ENCODE measurements at regions not wholly inside any gene's neighbourhood (a gene's known extent, or its start where the extent isn't known, plus 50 kb on each side); places are given as distances from the start of the nearest gene placed in this dataset.

- no peak overlapping the region for H3K4me3 Mint-ChIP-seq (ENCODE audit: unreplicated experiment)
These were observed 646.2 kb downstream of the TRAM1L1 start for GRCh38 chr4:116438981-116439729.

GRCh38 chr4:116438417-116438816, 647.0 kb downstream of the TRAM1L1 start:
- no peaks in the 10 kb centered on the region for H3K9me3 Mint-ChIP-seq (ENCODE audit: unreplicated experiment)
- no peak for TF ChIP-seq CTCF (IDR thresholded peaks at IDR 0.05; ENCODE audit: unreplicated experiment)
- no peaks in the 10 kb centered on the region for H3K36me3 Mint-ChIP-seq (ENCODE audit: insufficient read depth, unreplicated experiment)
- CTCF ChIA-PET, result interaction anchor here (0.5 to 1.4 kb wide), 2 partner anchors 13 to 700 kb away, joined by 3 read pairs; no protein-coding TSS in a partner anchor
- no peaks in the 10 kb centered on the region for H3K27me3 Mint-ChIP-seq (ENCODE audit: insufficient read depth, unreplicated experiment)
- BruUV-seq (replicated peaks), result no TSS peak
- POLR2A ChIA-PET, result no interaction called here
- DNase-seq (ENCODE audit: unreplicated experiment), result peak; percentile 4
- no peak overlapping the region for H3K27ac Mint-ChIP-seq (ENCODE audit: low read depth, unreplicated experiment)
- intact Hi-C loops (cut with micrococcal nuclease), result no loop called here
- no peak overlapping the region for H3K4me3 Mint-ChIP-seq (ENCODE audit: unreplicated experiment)
- H3K4me1 Mint-ChIP-seq (ENCODE audit: insufficient read depth, unreplicated experiment), result no peaks in the 10 kb centered on the region

More at GRCh38 chr4:116438981-116439729, 646.2 kb downstream of the TRAM1L1 start:
- H3K4me1 Mint-ChIP-seq (ENCODE audit: insufficient read depth, unreplicated experiment), result no peaks in the 10 kb centered on the region
- H3K36me3 Mint-ChIP-seq (ENCODE audit: insufficient read depth, unreplicated experiment), result no peaks in the 10 kb centered on the region
- H3K27ac Mint-ChIP-seq (ENCODE audit: low read depth, unreplicated experiment), result no peak overlapping the region
- H3K27me3 Mint-ChIP-seq (ENCODE audit: insufficient read depth, unreplicated experiment), result no peaks in the 10 kb centered on the region
- ChIA-PET CTCF (interaction anchor here (0.5 to 1.4 kb wide), 2 partner anchors 12 to 699 kb away, joined by 3 read pairs; no protein-coding TSS in a partner anchor), POLR2A (no interaction called here)
- no peak for TF ChIP-seq CTCF (IDR thresholded peaks at IDR 0.05; ENCODE audit: unreplicated experiment)
- BruUV-seq (replicated peaks), result no TSS peak
- no peak for DNase-seq (ENCODE audit: unreplicated experiment)
- intact Hi-C loops (cut with micrococcal nuclease), result no loop called here
- H3K9me3 Mint-ChIP-seq (ENCODE audit: unreplicated experiment), result no peaks in the 10 kb centered on the region

DNA sequence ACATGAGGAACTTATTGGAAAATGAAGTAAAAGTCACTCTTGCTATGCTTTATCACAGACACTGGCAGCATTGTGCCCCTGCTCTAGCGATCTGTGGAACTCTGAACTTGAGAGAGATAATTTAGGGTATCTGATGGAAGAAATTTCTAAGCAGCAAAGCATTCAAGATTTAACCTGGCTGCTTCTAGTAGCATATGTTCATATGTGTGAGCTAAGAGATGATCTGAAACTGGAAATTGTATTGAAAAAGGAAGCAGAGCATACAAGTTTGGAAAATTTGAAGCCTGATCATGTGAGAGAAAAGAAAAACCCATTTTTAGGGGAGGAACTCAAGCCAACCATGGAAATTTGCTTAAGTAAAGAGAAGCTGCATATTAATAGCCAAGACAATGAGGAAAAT, 657.7 kb downstream of the TRAM1L1 start:
- H3K4me1 Mint-ChIP-seq (ENCODE audit: insufficient read depth, unreplicated experiment), result no peaks in the 10 kb centered on the region
- no peak for TF ChIP-seq CTCF (IDR thresholded peaks at IDR 0.05; ENCODE audit: unreplicated experiment)
- H3K36me3 Mint-ChIP-seq (ENCODE audit: insufficient read depth, unreplicated experiment), result no peaks in the 10 kb centered on the region
- ChIA-PET POLR2A (interaction anchor here (0.6 kb wide), 1 partner anchor 71 kb away, joined by 3 read pairs; no protein-coding TSS in a partner anchor), CTCF (no interaction called here)
- intact Hi-C loops (cut with micrococcal nuclease), result no loop called here
- no TSS peak for BruUV-seq (replicated peaks)
- peaks cover 37% of the 10 kb centered on the region for H3K9me3 Mint-ChIP-seq (ENCODE audit: unreplicated experiment)
- no peaks in the 10 kb centered on the region for H3K27me3 Mint-ChIP-seq (ENCODE audit: insufficient read depth, unreplicated experiment)
- H3K27ac Mint-ChIP-seq (ENCODE audit: low read depth, unreplicated experiment), result no peak overlapping the region
- H3K4me3 Mint-ChIP-seq (ENCODE audit: unreplicated experiment), result no peak overlapping the region
- DNase-seq (ENCODE audit: unreplicated experiment), result no peak

DNA sequence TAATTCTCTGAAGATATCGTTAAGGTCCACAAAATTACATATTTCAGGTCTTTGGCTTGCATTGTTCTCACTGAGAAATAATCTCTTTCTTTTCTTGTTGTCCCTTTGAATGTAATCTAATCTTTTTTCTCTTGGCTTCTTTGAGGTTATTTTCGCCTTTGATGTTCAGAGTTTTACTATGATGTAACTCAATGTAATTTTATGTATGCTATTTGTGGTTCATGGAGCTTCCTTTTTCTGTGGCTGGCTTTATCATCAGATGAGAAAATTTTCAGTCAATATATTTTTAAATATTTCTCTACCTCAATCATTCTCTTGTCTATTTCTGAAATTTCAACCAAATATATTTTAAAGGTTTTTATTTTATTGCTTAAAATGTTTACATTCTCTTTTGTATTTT, 672.2 kb downstream of the TRAM1L1 start:
- H3K4me1 Mint-ChIP-seq (ENCODE audit: insufficient read depth, unreplicated experiment), result no peaks in the 10 kb centered on the region
- DNase-seq (ENCODE audit: unreplicated experiment), result no peak
- ChIA-PET CTCF (interaction anchor here (0.5 kb wide), 1 partner anchor 402 kb away, joined by 3 read pairs; no protein-coding TSS in a partner anchor), POLR2A (interaction anchor here (0.8 kb wide), 1 partner anchor 10 kb away, joined by 3 read pairs; no protein-coding TSS in a partner anchor)
- no peak overlapping the region for H3K4me3 Mint-ChIP-seq (ENCODE audit: unreplicated experiment)
- no peaks in the 10 kb centered on the region for H3K27me3 Mint-ChIP-seq (ENCODE audit: insufficient read depth, unreplicated experiment)
- no peak overlapping the region for H3K27ac Mint-ChIP-seq (ENCODE audit: low read depth, unreplicated experiment)
- no peaks in the 10 kb centered on the region for H3K36me3 Mint-ChIP-seq (ENCODE audit: insufficient read depth, unreplicated experiment)
- no peak for TF ChIP-seq CTCF (IDR thresholded peaks at IDR 0.05; ENCODE audit: unreplicated experiment)
- intact Hi-C loops (cut with micrococcal nuclease), result no loop called here
- no TSS peak for BruUV-seq (replicated peaks)
- H3K9me3 Mint-ChIP-seq (ENCODE audit: unreplicated experiment), result peaks cover 12% of the 10 kb centered on the region
